ENCODE measurements at regions not wholly inside any gene's neighbourhood (a gene's known extent, or its start where the extent isn't known, plus 50 kb on each side); places are given as distances from the start of the nearest gene placed in this dataset.

DNA sequence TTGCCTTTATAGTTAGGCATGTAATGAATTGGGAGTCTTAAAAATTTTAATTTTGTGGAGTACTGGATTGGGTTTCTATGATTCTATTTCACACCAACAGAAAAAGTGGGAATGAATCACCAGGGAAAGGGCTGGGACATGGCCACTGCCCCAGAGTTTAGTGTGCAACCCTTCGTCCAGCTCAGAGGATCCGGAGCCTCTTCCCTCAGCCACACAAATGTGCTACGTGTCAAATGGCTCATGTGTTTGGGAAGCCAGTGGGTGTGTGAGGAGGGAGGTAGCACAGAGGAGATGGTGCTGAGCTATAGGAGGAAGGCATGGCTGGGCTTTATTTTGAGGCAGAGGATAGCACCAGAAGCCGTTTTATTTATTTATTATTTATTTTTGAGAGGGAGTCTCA, 247.3 kb downstream of the SIPA1L2 start:
- DNase-seq (ENCODE audit: low spot score) = no peak

DNA sequence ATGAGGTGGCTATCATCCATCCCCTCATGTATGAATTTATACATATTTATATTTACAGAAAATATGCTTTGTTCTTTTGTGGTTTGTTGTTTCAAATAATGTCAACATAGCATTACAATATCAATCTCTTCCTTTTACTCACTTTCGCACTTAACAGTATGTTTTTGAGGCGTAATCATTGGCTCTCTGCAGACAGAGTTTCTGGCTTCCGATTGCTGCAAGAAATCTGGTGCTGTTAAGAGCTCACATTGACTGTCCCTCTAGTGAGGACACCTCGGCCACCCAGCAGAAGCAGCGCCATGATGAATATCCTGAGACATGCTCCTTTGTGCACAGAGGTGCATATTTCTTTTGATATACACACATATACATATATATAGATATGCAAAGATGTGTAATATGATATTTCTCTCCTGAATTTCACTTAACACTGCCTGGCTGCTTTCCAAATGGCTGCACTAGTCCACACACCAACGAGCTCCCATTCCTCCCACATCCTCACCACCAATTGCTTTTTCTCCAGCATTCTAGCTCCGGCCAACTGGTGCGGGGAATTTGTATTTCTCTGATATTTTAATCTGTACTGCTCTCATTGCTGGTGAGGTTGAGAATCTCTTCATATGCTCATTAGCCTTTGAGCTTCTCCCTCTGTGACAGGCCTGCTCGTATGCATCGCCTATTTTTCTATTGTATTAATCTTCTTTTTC, 248.4 kb downstream of the SIPA1L2 start:
- DNase-seq (ENCODE audit: low spot score) = no peak

DNA sequence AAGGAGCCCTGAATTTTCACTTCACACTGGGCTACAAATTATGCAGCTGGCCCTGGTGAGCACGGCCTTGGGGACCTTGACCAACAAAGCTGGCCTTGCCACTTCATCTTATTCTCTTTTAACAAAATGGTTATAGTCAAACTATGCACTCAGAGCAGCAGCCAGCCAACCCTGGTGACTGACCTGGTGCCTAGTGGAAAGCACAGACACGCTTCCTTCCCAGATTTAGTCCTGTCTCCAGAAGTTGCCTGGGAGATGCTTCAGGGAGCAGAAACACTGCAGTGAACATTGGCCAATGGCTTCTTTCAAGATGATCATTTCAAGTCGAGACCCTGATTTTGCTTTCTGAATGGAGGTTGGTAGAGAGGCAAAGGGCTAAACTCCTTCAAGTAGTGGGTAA, 249.3 kb downstream of the SIPA1L2 start:
- no peak for DNase-seq (ENCODE audit: low spot score)

DNA sequence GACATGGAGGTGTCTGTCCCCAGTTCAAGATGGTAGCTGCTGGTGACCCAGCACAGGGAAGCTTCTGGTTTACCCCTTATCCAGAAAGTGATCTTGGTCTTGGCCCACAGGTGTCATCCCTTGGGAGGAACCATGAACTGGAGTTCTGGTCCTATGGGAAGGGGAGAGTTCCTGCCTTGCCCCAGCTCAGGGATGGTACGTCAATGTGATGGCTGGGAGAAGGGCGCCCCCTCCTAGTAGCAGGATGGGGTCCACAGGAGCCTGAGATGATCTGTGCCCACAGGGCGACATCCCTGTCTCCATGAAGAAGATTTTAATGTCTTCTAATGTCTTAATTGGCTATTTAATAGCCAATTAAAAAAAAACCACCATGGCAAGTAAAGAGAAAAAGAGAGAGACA, 249.8 kb downstream of the SIPA1L2 start:
- DNase-seq (ENCODE audit: low spot score) = no peak

DNA sequence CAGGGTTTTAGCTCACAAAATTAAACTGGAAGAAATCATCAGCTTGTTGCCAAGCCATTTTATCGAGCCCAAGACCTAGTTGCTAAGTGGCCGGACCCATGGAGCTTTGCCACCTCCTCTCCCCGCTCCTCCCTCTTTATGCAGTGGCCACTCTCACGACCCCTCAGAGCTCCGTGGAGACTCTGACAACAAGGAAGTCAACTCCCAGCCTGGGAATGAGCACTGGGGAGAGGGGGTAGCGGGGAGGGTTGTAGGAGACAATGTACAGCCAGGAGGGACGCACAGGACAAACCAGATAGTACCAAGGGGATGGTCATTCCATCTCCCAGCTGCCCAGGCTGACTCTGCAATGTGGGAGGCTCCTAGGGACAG, 250.9 kb downstream of the SIPA1L2 start:
- no peak for DNase-seq (ENCODE audit: low spot score)

DNA sequence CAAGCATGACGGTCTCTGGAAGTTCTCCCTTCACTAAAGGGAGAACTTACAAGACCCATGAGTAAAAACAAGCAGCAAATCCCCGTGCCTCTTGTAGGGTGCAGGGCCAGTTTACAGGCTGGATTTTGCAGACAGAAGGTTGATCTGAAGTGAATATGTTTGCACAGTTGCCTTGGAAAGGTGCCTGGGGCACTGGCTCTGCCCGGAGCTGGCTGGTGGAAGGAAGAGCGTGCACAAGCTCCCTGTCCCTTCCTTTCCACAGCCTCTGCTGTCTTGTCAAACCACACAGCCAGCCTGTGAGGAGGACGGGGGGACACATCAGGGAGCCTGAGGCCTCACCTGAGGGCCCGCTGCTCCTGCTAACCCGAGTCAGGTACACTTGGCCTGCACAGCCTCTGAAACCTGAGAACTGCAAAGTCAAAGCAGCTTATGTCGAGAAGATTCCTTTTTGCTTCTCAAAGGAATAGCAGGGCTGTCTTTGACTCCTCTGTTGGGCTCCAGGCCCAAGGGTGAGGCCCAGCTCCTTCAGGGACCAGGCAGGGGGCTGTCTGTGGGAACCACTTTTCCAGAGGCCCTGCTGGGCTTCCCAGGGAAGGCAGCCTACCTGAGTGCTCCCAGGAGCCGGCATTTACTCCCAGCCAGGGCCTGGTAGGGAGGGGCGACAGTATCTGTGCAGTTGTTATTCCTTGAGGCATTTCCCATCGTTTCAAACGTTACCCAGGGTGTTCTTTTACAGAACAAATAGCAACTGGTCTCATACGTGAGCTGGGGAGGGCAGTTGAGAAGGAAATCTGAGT, 251.5 kb downstream of the SIPA1L2 start:
- no peak for DNase-seq (ENCODE audit: low spot score)

DNA sequence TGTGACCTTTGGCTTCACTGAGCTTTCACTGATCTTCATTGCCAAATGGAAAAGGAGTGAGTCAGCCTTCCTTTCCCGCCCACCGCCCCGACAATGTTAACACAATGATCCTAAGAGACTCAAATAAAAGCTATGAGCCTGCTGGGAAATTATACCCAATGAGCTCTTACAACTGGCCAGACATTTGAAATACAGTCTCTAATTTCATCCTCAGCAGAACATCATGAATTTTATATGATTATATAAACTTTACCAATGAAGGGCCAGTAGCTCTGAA, 252.5 kb downstream of the SIPA1L2 start:
- peak; percentile 92 for DNase-seq (ENCODE audit: low spot score)

DNA sequence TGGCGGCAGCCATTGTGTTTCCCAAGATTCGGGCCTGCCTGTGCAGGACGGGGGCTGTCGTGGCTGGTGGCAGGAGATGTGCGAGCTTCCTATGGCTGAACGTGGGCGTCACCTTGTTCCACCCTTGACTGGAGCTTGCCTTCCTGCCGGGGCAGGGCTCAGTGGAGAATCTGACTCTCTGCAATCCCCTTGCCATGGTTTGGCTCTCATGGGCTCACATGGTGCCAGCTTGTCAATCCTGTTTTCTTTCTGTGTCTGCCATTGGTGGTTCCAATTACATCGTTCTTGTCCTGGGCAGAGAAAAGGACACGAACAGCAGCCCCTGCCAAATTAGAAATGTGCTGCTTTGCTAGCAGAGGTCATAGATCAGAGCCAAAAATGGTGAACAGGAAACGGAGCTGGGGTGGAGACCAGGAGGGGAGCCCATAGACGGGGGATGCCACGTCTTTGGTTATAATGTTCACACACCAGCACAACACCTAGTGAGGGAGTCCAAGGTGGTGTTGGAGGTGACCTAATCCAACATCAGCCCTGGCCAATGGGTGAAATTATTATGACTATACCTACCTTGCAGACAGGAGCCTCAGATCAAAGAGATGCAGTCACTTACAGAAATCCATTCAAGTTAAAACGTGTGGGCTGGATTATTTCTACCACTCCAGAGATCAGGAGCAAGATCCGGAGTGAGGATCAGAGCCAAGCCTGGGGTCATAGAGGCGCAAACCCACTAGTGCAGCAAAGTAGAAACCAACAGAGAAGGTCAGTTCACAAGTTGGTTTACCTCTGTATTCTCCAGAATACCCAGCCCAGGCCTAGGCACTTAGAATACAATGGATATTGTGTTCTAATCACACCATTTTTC, 253.1 kb downstream of the SIPA1L2 start:
- no peak for DNase-seq (ENCODE audit: low spot score)

DNA sequence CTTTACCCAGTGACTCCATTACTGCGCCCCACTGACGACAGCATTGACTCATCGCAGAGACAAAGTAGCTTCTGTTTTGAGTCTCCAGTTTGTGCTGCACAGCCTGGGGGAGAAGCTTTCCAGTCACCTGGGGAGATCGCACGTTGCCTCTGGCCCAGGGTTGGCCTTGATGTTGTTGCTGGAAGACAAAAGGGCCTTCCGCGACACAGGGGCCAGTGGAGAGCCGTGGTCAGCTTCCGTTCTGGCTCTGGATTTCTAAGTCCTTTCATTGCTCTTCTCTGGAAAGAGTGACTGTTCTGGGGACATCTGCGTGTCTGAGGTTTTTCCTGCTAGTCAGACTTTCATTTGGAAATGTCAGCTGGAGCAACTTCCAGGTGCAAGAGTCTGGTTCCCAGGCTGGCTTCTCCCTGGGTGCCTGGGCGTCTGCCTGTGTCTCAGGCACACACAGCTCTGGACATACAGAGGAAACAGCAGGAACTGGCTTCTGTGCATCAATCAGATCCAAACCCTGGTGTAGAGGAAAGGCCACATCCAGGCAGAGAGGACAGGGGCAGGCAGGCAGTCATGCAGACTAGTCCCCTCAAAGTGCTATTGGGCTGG, 257.0 kb downstream of the SIPA1L2 start:
- no peak for DNase-seq (ENCODE audit: low spot score)

DNA sequence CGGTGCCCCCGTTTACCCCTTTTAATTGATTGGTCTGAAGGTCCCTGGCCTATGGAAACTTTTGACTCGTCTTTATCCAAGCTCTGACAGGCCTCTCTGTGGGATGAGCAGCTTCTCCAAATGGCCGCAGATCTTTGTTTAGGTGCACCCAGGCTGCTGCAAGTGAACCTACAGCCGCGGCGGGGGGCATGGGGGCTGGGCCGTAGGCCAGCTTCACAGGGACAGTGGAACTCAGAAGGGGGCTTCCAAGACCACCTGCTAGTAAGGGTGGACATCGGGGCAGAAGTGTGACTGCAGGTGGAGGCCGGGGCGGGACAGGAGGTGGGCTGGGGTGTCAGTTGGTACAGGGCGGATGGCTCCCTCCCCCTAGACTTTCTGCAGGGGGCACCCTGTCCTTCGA, 257.5 kb downstream of the SIPA1L2 start:
- DNase-seq (ENCODE audit: low spot score) = no peak

DNA sequence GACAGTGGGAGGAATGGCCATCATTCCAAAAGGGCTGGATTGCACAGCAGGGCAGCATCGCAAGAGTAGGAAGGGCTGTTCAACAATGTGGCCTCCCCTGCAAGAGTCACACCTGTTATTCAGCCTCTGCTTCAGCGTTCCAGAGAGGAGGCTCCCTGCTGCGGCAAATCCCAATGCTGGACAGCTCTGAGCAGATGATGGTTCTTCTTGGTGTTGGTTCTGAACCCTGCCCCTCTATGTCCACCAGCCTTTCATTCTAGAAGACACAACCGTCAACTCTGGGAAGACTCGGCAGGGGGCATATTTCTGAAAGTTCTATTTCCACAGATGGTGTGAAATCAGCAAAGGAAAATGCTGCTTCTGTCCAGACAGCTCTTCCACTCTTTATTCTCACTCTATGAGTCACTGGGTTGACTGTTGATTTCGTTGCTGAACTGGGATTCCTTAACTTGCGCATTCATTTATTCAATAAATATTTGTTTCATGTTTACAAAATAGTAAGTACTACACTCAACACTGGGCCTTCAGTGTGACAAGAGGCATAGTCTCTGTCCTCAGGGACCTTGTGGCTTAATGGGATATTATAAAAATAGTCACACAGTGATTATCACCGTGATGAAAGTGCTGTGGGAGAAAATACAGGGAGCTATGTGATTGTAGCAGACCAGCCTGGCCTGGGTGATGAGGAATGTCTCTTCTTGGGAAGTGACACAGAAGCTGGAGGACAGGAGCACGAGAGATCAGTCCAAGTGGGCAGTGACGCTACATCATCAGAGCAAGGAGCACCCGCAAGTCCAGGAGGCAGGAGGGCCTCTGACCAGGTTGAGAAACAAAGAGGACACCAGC, 260.3 kb downstream of the SIPA1L2 start:
- DNase-seq (ENCODE audit: low spot score) = no peak

DNA sequence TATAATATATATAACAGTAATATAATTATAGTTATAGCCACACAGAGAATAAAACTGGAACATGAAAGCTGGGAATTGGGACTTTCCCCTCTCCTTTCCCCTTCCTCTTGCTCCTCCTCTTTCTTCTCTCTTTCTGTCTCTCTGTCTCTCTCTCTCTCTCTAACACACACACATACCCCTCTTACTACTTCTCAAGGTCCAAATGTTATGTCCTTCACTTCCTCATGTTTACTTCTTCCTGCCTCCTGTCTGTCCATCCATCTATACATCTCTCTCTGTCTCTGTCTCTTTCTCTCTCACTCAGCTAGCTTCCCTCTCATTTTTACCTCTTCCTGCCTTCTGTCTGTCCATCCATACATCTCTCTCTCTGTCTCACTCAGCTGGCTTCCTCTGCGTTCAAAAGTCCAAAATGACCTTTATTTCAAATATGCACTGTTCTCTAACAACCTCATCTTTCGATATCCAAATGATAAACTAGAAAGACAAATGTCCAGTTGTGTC, 261.1 kb downstream of the SIPA1L2 start:
- DNase-seq (ENCODE audit: low spot score) = no peak

DNA sequence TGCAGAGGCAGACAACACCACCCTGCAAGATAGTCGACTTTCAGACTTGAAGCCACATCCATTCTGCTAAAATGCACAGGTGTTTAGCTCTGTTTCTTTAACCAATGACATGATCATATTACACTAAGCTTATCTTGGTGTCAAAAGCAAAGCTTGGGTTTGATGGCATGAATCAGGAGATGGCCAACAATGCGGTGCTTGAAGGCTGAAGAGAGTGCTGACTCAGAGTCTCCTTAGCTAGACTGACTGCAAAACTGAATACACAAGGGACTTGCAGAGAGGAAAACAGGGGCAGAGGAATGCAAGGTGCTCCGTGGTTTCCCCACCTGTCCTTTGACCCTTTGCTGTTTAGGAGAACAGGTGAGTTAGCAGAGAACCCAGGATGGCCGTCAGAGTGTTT, 262.6 kb downstream of the SIPA1L2 start:
- DNase-seq (ENCODE audit: low spot score) = no peak

DNA sequence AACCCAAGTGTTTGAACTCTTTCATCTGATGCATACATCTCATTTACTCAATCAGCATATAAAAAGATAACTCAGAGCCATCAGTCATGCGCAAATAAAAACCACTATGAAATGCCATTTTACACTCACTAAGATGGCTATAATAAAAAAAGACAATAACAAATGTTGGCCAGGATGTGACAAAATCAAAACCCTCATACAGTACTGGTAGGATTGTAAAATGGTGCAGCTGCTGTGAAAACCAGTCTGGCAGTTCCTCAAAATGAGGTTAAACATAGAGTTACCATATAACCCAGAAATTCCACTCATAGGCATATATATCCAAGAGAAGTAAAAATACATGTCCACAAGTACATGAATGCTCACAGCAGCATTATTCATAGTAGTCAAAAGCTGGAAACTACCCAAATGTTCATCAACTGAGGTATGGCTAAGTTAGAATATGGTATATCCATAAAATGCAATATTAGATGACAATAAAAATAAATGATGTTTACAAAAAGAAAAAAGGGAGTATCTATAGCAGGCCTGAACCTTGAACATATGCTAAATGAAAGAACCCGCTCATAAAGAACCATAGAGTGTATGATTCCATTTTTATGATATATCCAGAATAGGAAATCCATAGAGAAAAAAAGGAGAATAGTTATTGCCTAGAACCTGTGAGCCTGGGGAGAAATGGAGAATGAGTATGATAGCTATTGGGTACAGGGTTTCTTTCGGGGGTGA, 265.1 kb downstream of the SIPA1L2 start:
- DNase-seq (ENCODE audit: low spot score) = no peak

DNA sequence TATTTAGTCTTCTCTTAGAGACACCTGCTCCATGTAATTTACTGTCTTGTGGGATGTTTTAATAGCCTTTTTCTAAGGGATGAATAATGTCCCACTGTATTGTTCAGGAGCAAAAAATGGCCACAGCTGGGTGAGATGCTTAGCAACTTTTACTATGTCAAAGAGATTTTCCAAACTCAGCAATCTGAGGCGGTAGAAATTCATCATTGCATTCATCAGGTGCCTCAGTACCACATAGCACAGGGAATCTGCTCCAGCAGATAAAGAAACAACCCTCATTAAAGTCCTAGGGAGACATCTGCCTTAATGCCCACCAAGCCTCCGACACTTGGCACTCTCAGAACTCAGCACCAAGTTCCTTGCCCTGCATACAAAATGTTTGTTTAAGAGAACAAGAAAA, 266.9 kb downstream of the SIPA1L2 start:
- DNase-seq (ENCODE audit: low spot score) = no peak

DNA sequence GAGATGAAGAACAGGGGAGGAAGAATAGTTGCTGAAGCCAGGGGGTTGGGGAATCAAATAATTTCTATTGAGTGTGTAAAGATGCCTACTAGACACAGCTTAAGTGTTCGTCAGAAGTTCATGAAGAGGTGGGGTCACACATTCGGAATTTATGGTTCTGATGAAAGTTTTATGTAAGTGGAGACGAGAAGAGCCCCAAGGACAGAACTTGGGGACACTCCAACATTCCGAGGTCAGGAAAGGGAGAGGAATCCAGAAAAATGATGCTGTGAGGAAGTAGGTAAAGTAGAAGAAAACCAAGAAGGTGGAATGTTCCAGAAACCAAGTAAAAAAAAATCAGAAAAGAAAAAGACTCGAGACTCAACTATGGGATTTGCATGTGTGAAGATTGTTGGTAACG, 272.5 kb downstream of the SIPA1L2 start:
- DNase-seq (ENCODE audit: low spot score) = no peak

DNA sequence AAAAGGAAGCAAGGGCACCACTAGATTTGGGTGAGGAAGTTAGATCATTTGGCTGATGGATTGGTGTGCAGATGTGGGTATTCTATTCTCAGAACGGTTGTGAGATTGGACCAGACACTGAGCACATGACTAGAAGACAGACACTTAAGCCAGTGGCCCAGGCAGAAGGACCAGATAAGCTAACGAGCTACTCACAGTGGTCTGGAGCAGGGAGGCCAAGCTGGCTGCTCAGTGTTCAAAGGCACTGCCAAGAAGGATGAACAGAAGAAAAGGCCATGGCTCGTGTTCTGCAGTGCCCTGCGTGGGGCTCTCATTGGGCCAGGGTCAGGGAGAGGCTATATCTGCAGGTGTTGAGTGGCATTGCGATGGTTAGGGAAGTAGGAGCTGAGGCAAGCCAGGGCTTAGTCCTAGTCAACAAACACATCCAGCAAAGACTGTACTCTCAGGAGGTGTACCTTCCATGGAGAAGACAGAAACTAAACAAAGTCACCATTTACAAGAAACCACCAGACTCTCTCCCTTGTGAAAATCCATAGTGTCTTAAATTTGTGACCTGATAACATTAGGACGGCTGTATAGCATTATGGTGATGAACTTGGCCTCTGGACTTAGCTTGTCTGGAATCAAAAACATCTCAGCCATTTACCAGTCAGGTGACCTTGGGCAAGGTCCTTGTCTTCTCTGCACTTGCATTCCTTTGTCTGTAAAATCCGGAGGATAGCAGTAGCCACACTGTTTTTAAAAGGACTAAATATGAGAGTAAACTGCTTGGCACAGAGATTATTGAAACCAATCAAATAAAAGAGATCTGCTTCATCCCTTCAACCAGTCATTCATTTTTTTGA, 274.5 kb downstream of the SIPA1L2 start:
- no peak for DNase-seq (ENCODE audit: low spot score)

DNA sequence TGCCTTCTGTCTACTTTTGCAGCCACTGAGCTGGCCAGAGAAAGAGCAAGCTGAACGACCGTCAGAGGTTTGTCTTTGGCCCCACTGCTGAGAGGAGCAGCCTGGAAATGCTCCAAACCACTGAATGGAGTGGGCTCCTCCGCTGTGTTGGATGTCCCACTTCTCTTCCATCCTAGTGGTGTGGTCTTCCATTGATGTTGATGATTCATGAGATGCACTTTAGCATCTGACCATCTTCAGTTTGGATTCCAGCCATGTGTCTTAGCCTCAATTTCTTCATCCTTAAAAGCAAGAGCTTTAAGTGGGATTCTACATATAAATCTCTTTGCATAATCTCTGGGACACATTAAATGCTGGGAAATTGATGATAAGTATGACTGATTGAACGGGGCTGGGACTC, 276.9 kb downstream of the SIPA1L2 start:
- DNase-seq (ENCODE audit: low spot score) = no peak

DNA sequence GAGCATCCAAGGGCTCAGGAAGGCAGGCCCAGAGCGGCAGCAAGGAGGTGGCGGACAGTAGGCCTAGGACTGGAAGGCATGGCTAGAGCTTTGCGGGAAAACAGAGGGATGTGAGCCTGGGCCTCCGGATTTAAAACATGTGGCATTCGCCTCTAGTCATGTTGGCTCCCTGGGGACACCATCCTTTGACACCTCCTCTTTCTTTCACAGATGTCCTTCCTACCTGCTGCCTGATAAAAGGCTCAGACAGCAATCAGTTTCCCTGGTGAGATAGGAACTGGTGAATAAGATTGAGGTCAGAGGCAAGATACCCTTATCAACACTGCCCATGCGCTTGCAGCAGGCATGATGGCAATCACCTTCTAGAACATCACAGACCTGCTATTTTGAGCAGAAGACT, 277.6 kb downstream of the SIPA1L2 start:
- DNase-seq (ENCODE audit: low spot score) = no peak

DNA sequence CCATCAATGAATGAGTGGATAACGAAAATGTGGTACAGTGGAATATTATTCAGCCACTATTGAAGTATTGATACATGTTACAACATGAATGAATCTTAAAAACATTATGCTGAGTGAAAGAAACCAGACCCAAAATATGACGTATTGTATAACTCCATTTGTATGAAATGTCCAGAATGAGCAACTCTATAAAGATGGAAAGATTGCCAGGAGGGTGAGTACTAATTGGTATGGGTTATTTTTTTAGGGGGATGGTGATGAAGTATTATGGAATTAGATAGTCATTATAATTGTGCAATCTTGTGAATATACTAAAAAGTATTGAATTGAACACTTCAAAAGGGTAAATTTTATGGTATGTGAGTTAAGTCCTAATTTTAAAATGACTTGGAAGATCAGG, 278.6 kb downstream of the SIPA1L2 start:
- no peak for DNase-seq (ENCODE audit: low spot score)

Data from COLO829 (cell line).